ENCODE measurements at regions not wholly inside any gene's neighbourhood (a gene's known extent, or its start where the extent isn't known, plus 50 kb on each side); places are given as distances from the start of the nearest gene placed in this dataset.
"Not testable (repeated sequence)": the region's sequence is repeated elsewhere in the genome, so short reads cannot be mapped to it uniquely, and the experiment has no call there.

- Histone ChIP-seq H3K18ac (ENCODE audit: low read depth in 1 of 2, low read length in 2 of 2) (no peak overlapping the region), H3K36me3 (ENCODE audit: control insufficient read depth in 1 of 2, insufficient read depth in 2 of 2, low read depth in 1 of 2, low read length in 2 of 2) (no peaks in the 10 kb centered on the region), H2AFZ (ENCODE audit: low read depth, low read length) (no peak overlapping the region), H2BK12ac (ENCODE audit: low read length in 2 of 2) (no peak overlapping the region), H3K14ac (ENCODE audit: low read length in 2 of 2) (no peak overlapping the region), H3K9me3 (ENCODE audit: control insufficient read depth, low read length) (peaks cover 42% of the 10 kb centered on the region), H2BK15ac (ENCODE audit: low read depth, poor library complexity, severe bottlenecking) (no peak overlapping the region), H2AK5ac (ENCODE audit: low read length, severe bottlenecking) (no peak overlapping the region), H3K4ac (ENCODE audit: low read depth in 1 of 2, low read length in 2 of 2) (no peak overlapping the region), H3K4me3 (ENCODE audit: insufficient read depth in 1 of 2, low read depth in 1 of 2, low read length in 2 of 2) (no peak overlapping the region), H3K79me1 (replicated peaks; ENCODE audit: low read length, poor library complexity, severe bottlenecking) (no peaks in the 10 kb centered on the region), H3K23ac (ENCODE audit: low read length in 2 of 2) (no peak overlapping the region), H3K9ac (ENCODE audit: low read length) (no peak overlapping the region), H4K8ac (ENCODE audit: low read length) (no peak overlapping the region), H3K4me1 (ENCODE audit: control insufficient read depth, insufficient read depth, low read depth, low read length) (no peaks in the 10 kb centered on the region), H2BK120ac (ENCODE audit: low read depth, low read length) (no peak overlapping the region), H2BK5ac (ENCODE audit: low read depth, low read length, poor library complexity, severe bottlenecking) (no peak overlapping the region), H4K91ac (ENCODE audit: low read length) (no peak overlapping the region), H3K27me3 (ENCODE audit: control insufficient read depth in 1 of 2, insufficient read depth in 1 of 2, low read length in 2 of 2) (no peaks in the 10 kb centered on the region), H3K4me2 (ENCODE audit: low read length, poor library complexity, severe bottlenecking) (no peak overlapping the region), H3K27ac (ENCODE audit: low read length, poor library complexity, severe bottlenecking) (no peak overlapping the region)
- no peak for DNase-seq
These were observed 122.2 kb downstream of the ZNF486 start for GRCh38 chr19:20289186-20289585.

DNA sequence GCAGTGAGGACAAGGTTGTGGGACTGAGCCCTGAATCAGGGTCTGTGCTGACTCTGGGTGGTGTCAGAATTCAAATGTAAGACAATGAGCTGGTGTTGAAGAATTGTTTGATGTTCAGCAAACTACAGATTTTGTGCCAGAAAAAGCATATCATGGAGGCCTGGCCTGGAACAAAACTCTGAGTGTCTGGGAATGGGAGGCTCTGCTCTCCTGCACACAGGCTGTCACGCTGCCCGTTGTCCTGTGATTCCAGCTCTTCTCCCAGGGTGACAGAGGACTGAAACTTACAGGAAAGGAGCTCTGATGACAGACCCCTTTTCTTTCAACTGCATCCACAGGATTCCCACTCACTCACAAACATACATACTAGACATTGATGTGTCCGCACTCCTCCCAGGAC, 120.1 kb downstream of the ZNF486 start:
- no peak overlapping the region for H3K23ac ChIP-seq (ENCODE audit: low read length in 2 of 2)
- no peak overlapping the region for H3K18ac ChIP-seq (ENCODE audit: low read depth in 1 of 2, low read length in 2 of 2)
- no peak overlapping the region for H3K4me3 ChIP-seq (ENCODE audit: insufficient read depth in 1 of 2, low read depth in 1 of 2, low read length in 2 of 2)
- H2BK120ac ChIP-seq (ENCODE audit: low read depth, low read length): no peak overlapping the region
- H3K36me3 ChIP-seq (ENCODE audit: control insufficient read depth in 1 of 2, insufficient read depth in 2 of 2, low read depth in 1 of 2, low read length in 2 of 2): no peaks in the 10 kb centered on the region
- no peak for DNase-seq
- no peak overlapping the region for H3K27ac ChIP-seq (ENCODE audit: low read length, poor library complexity, severe bottlenecking)
- H3K4me1 ChIP-seq (ENCODE audit: control insufficient read depth, insufficient read depth, low read depth, low read length): no peaks in the 10 kb centered on the region
- WGBS: 84% methylated on average over 3 of the region's 3 CpGs
- H3K79me1 ChIP-seq (replicated peaks; ENCODE audit: low read length, poor library complexity, severe bottlenecking): no peaks in the 10 kb centered on the region
- no peak overlapping the region for H2AFZ ChIP-seq (ENCODE audit: low read depth, low read length)
- no peak overlapping the region for H3K4ac ChIP-seq (ENCODE audit: low read depth in 1 of 2, low read length in 2 of 2)
- no peak overlapping the region for H3K4me2 ChIP-seq (ENCODE audit: low read length, poor library complexity, severe bottlenecking)
- H2BK12ac ChIP-seq (ENCODE audit: low read length in 2 of 2): no peak overlapping the region
- no peak overlapping the region for H2BK15ac ChIP-seq (ENCODE audit: low read depth, poor library complexity, severe bottlenecking)
- H4K8ac ChIP-seq (ENCODE audit: low read length): no peak overlapping the region
- no peak overlapping the region for H3K9ac ChIP-seq (ENCODE audit: low read length)
- no peak overlapping the region for H2AK5ac ChIP-seq (ENCODE audit: low read length, severe bottlenecking)
- no peak overlapping the region for H4K91ac ChIP-seq (ENCODE audit: low read length)
- H2BK5ac ChIP-seq (ENCODE audit: low read depth, low read length, poor library complexity, severe bottlenecking): no peak overlapping the region
- no peak overlapping the region for H3K14ac ChIP-seq (ENCODE audit: low read length in 2 of 2)
- H3K9me3 ChIP-seq (ENCODE audit: control insufficient read depth, low read length): peaks cover 43% of the 10 kb centered on the region
- no peaks in the 10 kb centered on the region for H3K27me3 ChIP-seq (ENCODE audit: control insufficient read depth in 1 of 2, insufficient read depth in 1 of 2, low read length in 2 of 2)

- H3K14ac ChIP-seq (ENCODE audit: low read length in 2 of 2); H3K36me3 ChIP-seq (ENCODE audit: control insufficient read depth in 1 of 2, insufficient read depth in 2 of 2, low read depth in 1 of 2, low read length in 2 of 2); H2AK5ac ChIP-seq (ENCODE audit: low read length, severe bottlenecking); H2BK5ac ChIP-seq (ENCODE audit: low read depth, low read length, poor library complexity, severe bottlenecking); H2BK120ac ChIP-seq (ENCODE audit: low read depth, low read length); H3K18ac ChIP-seq (ENCODE audit: low read depth in 1 of 2, low read length in 2 of 2); H4K91ac ChIP-seq (ENCODE audit: low read length); H3K79me1 ChIP-seq (replicated peaks; ENCODE audit: low read length, poor library complexity, severe bottlenecking); H3K4me1 ChIP-seq (ENCODE audit: control insufficient read depth, insufficient read depth, low read depth, low read length); H3K4me3 ChIP-seq (ENCODE audit: insufficient read depth in 1 of 2, low read depth in 1 of 2, low read length in 2 of 2); H3K9ac ChIP-seq (ENCODE audit: low read length); H3K27me3 ChIP-seq (ENCODE audit: control insufficient read depth in 1 of 2, insufficient read depth in 1 of 2, low read length in 2 of 2); H3K27ac ChIP-seq (ENCODE audit: low read length, poor library complexity, severe bottlenecking); H2BK12ac ChIP-seq (ENCODE audit: low read length in 2 of 2); H2BK15ac ChIP-seq (ENCODE audit: low read depth, poor library complexity, severe bottlenecking); DNase-seq; H3K4me2 ChIP-seq (ENCODE audit: low read length, poor library complexity, severe bottlenecking); H3K23ac ChIP-seq (ENCODE audit: low read length in 2 of 2); H3K4ac ChIP-seq (ENCODE audit: low read depth in 1 of 2, low read length in 2 of 2); H4K8ac ChIP-seq (ENCODE audit: low read length); H2AFZ ChIP-seq (ENCODE audit: low read depth, low read length): not testable (repeated sequence)
- H3K9me3 ChIP-seq (ENCODE audit: control insufficient read depth, low read length): peaks cover 39% of the 10 kb centered on the region
- 71% methylated on average over 4 of the region's 4 CpGs for WGBS
These were observed 118.9 kb downstream of the ZNF486 start for GRCh38 chr19:20285876-20286275.

GRCh38 chr19:20279516-20279915, 112.5 kb downstream of the ZNF486 start:
- Histone ChIP-seq H2AFZ (ENCODE audit: low read depth, low read length) (no peak overlapping the region), H3K9ac (ENCODE audit: low read length) (no peak overlapping the region), H4K8ac (ENCODE audit: low read length) (no peak overlapping the region), H3K23ac (ENCODE audit: low read length in 2 of 2) (no peak overlapping the region), H3K4me2 (ENCODE audit: low read length, poor library complexity, severe bottlenecking) (no peak overlapping the region), H2BK12ac (ENCODE audit: low read length in 2 of 2) (no peak overlapping the region), H3K27ac (ENCODE audit: low read length, poor library complexity, severe bottlenecking) (no peak overlapping the region), H2BK5ac (ENCODE audit: low read depth, low read length, poor library complexity, severe bottlenecking) (no peak overlapping the region), H2BK120ac (ENCODE audit: low read depth, low read length) (no peak overlapping the region), H2AK5ac (ENCODE audit: low read length, severe bottlenecking) (no peak overlapping the region), H3K14ac (ENCODE audit: low read length in 2 of 2) (no peak overlapping the region), H2BK15ac (ENCODE audit: low read depth, poor library complexity, severe bottlenecking) (no peak overlapping the region), H3K4me3 (ENCODE audit: insufficient read depth in 1 of 2, low read depth in 1 of 2, low read length in 2 of 2) (no peak overlapping the region), H3K79me1 (replicated peaks; ENCODE audit: low read length, poor library complexity, severe bottlenecking) (no peaks in the 10 kb centered on the region), H3K27me3 (ENCODE audit: control insufficient read depth in 1 of 2, insufficient read depth in 1 of 2, low read length in 2 of 2) (no peaks in the 10 kb centered on the region), H4K91ac (ENCODE audit: low read length) (no peak overlapping the region), H3K4me1 (ENCODE audit: control insufficient read depth, insufficient read depth, low read depth, low read length) (no peaks in the 10 kb centered on the region), H3K36me3 (ENCODE audit: control insufficient read depth in 1 of 2, insufficient read depth in 2 of 2, low read depth in 1 of 2, low read length in 2 of 2) (no peaks in the 10 kb centered on the region), H3K4ac (ENCODE audit: low read depth in 1 of 2, low read length in 2 of 2) (no peak overlapping the region), H3K18ac (ENCODE audit: low read depth in 1 of 2, low read length in 2 of 2) (no peak overlapping the region), H3K9me3 (ENCODE audit: control insufficient read depth, low read length) (peaks cover 32% of the 10 kb centered on the region)
- no peak for DNase-seq
- 89% methylated on average over 4 of the region's 4 CpGs for WGBS
